AG20443 (cell line): ENCODE measurements at regions not wholly inside any gene's neighbourhood (a gene's known extent, or its start where the extent isn't known, plus 50 kb on each side); places are given as distances from the start of the nearest gene placed in this dataset.
"Not testable (repeated sequence)": the region's sequence is repeated elsewhere in the genome, so short reads cannot be mapped to it uniquely, and the experiment has no call there.

Experiments
- DNase-seq: peaks from one replicate; pipeline ENCODE4 v3.0.0; 2012; ENCODE audit warnings: low spot score, mixed read lengths

GRCh38 chr15:53213336-53213735 lies 423.2 kb upstream of the ONECUT1 start:
- DNase-seq: no peak

- no peak for DNase-seq
These were observed 422.6 kb upstream of the ONECUT1 start for GRCh38 chr15:53212785-53213184.

- DNase-seq: no peak
These were observed 420.5 kb upstream of the ONECUT1 start for GRCh38 chr15:53210653-53211052.

- DNase-seq: no peak
These were observed 419.4 kb upstream of the ONECUT1 start for GRCh38 chr15:53209396-53210042.

GRCh38 chr15:53208751-53209150 lies 418.6 kb upstream of the ONECUT1 start:
- DNase-seq: no peak

GRCh38 chr15:53203454-53203853 lies 413.3 kb upstream of the ONECUT1 start:
- no peak for DNase-seq

- no peak for DNase-seq
These were observed 412.7 kb upstream of the ONECUT1 start for GRCh38 chr15:53202876-53203275.

- DNase-seq: peak; percentile 87
These were observed 407.3 kb upstream of the ONECUT1 start for GRCh38 chr15:53197426-53197839.

GRCh38 chr15:53196788-53197187 lies 406.7 kb upstream of the ONECUT1 start:
- no peak for DNase-seq

- DNase-seq: no peak
These were observed 406.1 kb upstream of the ONECUT1 start for GRCh38 chr15:53196242-53196641.

- DNase-seq: peak; percentile 9
These were observed 403.0 kb upstream of the ONECUT1 start for GRCh38 chr15:53193149-53193548.

GRCh38 chr15:53189860-53190259 lies 399.7 kb upstream of the ONECUT1 start:
- no peak for DNase-seq

- DNase-seq: not testable (repeated sequence)
These were observed 393.3 kb upstream of the ONECUT1 start for GRCh38 chr15:53183449-53183848.

GRCh38 chr15:53171571-53171970 lies 381.4 kb upstream of the ONECUT1 start:
- no peak for DNase-seq

GRCh38 chr15:53166684-53167201 lies 376.6 kb upstream of the ONECUT1 start:
- DNase-seq: no peak

GRCh38 chr15:53165988-53166683 lies 376.0 kb upstream of the ONECUT1 start:
- no peak for DNase-seq

- DNase-seq: no peak
These were observed 370.1 kb upstream of the ONECUT1 start for GRCh38 chr15:53160092-53160704.

GRCh38 chr15:53159458-53159857 lies 369.3 kb upstream of the ONECUT1 start:
- no peak for DNase-seq

GRCh38 chr15:53158995-53159394 lies 368.9 kb upstream of the ONECUT1 start:
- no peak for DNase-seq

GRCh38 chr15:53133255-53133850 lies 343.2 kb upstream of the ONECUT1 start:
- DNase-seq: no peak

- no peak for DNase-seq
These were observed 340.8 kb upstream of the ONECUT1 start for GRCh38 chr15:53130943-53131342.

GRCh38 chr15:53129121-53129904 lies 339.2 kb upstream of the ONECUT1 start:
- no peak for DNase-seq
